ENCODE measurements at regions not wholly inside any gene's neighbourhood (a gene's known extent, or its start where the extent isn't known, plus 50 kb on each side); places are given as distances from the start of the nearest gene placed in this dataset.

DNA sequence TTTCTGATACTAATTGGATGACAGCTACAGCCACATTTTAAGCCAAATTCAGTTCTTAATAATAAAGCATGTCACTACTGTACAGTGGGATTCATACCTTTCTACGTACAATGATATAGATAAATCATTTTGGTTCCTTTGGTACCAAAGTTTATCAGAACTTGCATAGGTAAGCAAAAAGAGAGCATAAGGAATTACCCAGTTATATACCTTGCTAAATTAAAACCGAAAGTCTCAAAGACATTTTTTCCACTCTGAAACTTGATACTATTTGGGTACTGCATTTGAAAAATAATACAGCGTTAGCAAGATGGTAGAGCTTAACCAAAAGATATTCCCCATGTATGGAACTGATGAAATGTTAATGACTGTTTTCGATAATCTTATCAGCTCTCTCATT, 400.9 kb upstream of the ADGRL3 start:
- no peak for DNase-seq (ENCODE audit: low spot score)

- DNase-seq (ENCODE audit: low spot score): no peak
Measured at GRCh38 chr4:60800701-60801100, 399.4 kb upstream of the ADGRL3 start.

GRCh38 chr4:60805500-60806313, 394.4 kb upstream of the ADGRL3 start:
- DNase-seq (ENCODE audit: low spot score): peak; percentile 38

- DNase-seq (ENCODE audit: low spot score): no peak
Measured at GRCh38 chr4:60808726-60809485, 391.2 kb upstream of the ADGRL3 start.

GRCh38 chr4:60809486-60809800, 390.7 kb upstream of the ADGRL3 start:
- DNase-seq (ENCODE audit: low spot score): no peak

GRCh38 chr4:60812811-60813210, 387.3 kb upstream of the ADGRL3 start:
- DNase-seq (ENCODE audit: low spot score): no peak

- DNase-seq (ENCODE audit: low spot score): no peak
Measured at GRCh38 chr4:60814549-60814948, 385.6 kb upstream of the ADGRL3 start.

DNA sequence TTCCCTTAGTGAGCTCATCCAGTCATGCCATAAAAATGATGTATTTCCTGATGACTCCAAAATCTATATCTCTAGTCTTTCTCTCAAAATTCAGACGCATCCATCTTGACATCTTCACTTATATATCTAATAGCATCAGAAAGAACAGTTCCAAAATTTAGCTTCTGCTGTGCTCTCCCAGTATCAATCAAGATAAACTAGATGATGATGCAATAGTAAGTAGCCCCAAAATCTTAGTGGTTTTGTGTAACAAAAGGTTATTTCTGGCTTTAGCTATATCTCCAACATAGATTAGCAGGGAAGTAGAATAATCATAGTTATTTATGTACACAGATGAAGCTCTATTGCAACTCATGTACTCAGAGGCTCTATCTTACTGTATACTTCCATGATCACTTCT, 382.5 kb upstream of the ADGRL3 start:
- no peak for DNase-seq (ENCODE audit: low spot score)

DNA sequence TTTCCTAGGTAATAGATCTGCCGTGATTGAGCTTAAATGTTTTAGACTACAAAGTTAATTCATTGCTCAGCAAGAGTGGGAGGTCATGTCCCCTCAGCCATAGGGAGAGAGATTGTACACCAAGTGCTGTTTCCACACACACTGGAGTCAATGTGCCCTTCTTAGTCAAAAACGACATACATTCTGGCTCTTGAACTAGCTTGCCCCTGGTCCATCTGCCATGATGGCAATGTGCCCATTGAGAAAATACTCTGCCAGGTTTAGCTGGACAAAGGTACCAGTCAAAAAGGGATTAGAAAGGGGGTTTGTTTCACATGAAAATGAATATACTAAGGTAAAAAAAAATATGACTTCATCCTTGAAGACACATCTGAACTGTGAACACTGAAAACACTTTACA, 377.1 kb upstream of the ADGRL3 start:
- no peak for DNase-seq (ENCODE audit: low spot score)

DNA sequence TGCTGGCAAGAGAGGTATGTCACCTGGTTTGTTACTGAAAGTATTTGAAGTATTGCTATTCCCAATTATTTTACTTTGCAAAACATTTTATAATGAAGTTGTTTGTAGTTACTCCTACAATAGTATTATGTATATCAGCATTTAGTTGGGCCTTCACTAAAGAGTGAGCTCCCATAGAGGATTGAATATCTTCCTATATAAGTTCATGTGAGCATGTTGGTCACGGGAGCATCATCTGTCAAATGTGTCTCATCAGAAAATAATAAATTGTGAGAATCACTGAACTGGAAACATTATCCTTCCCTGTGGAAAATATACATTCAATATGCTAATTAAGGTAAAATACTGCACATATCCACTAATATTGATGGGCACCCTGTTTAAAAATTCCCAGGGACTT, 360.1 kb upstream of the ADGRL3 start:
- DNase-seq (ENCODE audit: low spot score): no peak

DNA sequence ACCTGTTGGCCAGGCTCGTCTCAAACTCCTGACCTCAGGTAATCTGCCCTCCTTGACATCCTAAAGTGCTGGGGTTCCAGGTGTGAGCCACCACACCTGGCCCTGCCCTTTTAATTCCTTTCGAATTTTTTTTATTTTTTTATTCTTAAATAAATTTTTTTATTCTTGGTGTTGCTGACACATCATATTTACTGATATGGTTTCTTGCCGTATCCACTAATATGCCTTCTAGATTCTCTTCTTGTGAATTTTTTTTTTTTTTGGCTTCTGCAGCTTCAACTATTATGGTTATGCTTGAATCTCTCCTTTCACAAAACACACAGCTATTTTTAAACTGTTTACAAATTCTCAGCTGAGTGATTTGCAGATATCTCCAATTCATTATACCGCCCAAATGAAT, 353.4 kb upstream of the ADGRL3 start:
- DNase-seq (ENCODE audit: low spot score): no peak

GRCh38 chr4:60847614-60848013, 352.5 kb upstream of the ADGRL3 start:
- DNase-seq (ENCODE audit: low spot score): no peak

DNA sequence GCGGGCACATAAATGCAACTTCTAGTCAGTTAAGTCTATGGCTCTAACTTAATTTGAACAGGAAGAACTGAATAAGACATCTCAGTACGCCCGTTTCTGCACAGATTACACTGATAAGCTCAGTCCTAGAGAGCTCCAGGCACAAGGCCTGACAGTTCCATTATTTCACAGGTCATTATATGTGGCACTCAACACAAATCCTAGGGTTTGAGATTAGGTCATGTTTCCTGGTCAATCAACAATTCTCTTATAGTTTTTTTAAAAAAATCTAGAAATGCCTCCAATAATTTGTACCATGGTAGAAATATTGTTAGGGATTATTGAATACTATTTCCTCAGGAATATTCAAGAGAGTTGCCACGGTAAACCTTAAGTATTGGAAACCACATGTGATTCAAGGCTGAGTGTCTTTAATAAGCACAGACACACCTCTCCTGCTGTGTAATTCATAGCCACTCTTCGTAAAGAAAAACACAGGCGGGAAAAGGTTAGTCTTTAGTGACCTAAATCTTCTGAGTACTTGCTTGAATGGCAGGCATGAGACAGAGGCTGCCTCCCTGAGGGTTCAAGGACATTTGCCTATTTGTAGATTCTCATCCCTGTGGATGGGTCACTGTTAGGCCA, 342.9 kb upstream of the ADGRL3 start:
- DNase-seq (ENCODE audit: low spot score): no peak

DNA sequence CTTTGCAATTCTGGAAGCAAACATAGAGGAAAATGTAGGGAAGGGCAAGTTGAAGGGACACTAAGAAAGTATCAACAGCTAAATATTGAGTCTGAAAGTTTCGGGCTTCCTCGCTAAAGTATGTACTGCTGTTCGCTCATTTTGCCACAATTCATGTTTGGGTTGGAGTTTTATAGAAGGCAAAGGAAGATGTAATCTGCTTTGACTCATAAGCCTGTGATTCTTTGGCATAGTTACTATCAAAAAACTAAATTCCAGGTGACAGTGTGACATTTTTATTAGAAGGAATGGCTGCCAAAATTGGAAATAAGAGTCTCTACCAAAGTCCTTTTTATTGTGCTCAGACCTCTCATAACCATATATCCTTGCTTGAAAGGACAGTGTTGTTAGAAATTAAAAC, 336.7 kb upstream of the ADGRL3 start:
- no peak for DNase-seq (ENCODE audit: low spot score)

- DNase-seq (ENCODE audit: low spot score): no peak
Measured at GRCh38 chr4:60865273-60865672, 334.9 kb upstream of the ADGRL3 start.

GRCh38 chr4:60868232-60868960, 331.7 kb upstream of the ADGRL3 start:
- DNase-seq (ENCODE audit: low spot score): no peak

DNA sequence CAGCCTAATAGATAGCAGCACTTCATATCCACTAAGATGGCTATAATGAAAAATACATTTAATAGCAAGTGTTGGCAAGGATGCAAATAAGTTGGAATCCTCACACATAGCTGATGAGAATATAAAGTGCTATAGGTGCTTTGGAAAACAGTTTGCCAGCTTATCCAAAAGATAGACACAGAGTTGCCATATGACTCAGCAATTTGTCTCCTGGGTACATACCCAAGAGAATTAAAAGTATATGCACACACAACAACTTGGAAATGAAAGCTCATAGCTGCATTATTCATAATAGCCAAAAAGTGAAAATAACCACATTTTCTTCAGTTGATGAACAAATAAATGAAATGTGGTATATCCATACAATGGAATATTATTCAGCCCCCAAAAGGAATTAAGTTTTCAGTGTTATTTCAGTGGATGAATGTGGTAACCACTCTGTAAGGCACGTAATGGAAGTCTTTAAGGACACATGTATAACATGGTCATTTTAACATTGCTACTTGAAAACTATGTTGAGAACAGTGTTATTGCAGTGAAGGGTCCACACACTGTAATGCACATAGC, 320.9 kb upstream of the ADGRL3 start:
- DNase-seq (ENCODE audit: low spot score): no peak

- DNase-seq (ENCODE audit: low spot score): no peak
Measured at GRCh38 chr4:60884587-60884986, 315.5 kb upstream of the ADGRL3 start.

DNA sequence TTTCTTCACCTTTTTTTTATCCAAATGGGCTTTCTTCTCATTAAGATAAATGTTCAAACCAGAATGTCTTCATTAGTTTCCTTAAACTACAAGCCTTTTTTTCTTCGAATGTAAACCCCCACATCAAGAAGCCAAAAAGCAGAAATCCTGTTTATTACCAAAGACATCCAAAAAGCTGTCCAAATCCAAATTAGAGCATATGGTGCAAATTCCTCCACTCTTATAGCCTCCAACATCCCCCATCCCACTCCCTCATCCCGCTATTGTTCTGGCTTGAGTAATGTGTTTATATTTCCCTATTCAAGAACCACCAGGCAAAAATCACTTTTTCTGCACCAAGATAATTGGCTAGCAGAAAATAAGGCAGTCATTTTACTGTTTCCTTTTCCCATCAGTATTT, 315.1 kb upstream of the ADGRL3 start:
- no peak for DNase-seq (ENCODE audit: low spot score)

DNA sequence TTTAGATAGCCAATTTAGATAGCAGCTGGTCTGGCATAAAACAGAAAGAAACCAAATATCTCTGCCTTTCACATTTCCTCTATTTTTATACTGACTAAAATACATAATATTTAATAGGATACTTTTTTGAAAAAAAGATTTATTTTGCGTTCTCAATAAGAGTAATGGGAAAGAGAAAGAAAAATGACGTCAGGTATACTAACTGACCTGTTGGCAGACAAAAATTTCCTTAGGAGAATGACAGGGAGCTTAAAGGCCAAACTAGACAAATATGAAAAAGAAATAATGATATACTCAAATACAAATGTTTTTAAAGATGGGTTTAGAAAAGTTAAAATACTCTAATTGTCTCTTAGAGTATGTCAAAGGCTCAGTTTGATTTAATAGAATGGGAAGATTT, 309.4 kb upstream of the ADGRL3 start:
- no peak for DNase-seq (ENCODE audit: low spot score)

DNA sequence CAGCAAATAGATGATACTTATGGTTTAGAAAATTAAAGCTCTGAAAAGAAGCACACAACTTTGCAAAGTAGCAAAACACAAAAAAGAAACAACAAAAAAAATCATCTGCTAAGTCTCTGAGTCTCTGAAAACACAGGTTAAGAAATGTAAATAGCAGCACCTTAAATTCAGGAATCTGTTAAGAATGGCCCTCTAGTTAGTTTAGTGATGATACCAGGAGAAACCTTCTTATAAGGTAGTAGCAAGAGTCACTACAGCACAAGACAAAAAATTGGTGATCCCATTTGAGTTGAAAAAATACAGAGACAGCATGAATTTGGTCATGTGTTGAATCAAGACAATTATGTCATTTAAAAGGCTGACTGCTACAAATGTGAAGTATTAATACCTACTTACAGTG, 308.2 kb upstream of the ADGRL3 start:
- DNase-seq (ENCODE audit: low spot score): no peak

- DNase-seq (ENCODE audit: low spot score): no peak
Measured at GRCh38 chr4:60897415-60897814, 302.7 kb upstream of the ADGRL3 start.
